GM23248 (cell line): ENCODE measurements at regions not wholly inside any gene's neighbourhood (a gene's known extent, or its start where the extent isn't known, plus 50 kb on each side); places are given as distances from the start of the nearest gene placed in this dataset.
A peak's percentile ranks its signal among the peaks of the same experiment; 100 is the strongest.

Experiments used
- DNase-seq: peaks from one replicate; pipeline ENCODE4 v3.0.0-alpha.2; 2015
- H2AFZ ChIP-seq: fragments of 200-600 bp; sonication (generic); 2 replicates; pipeline ENCODE4 v1.6.1; 2016; ENCODE audit warnings: antibody characterized with exemption
- H3F3A ChIP-seq: fragments of 200-600 bp; sonication (generic); 2 replicates; pipeline ENCODE4 v1.6.1; 2016; ENCODE audit warnings: mild to moderate bottlenecking, antibody characterized with exemption, mixed run types; ENCODE audit not compliant: insufficient read depth
- H3K27ac ChIP-seq: fragments of 200-600 bp; sonication (generic); 2 replicates; pipeline ENCODE4 v1.5.1; 2016; ENCODE audit warnings: mild to moderate bottlenecking
- H3K27me3 ChIP-seq: fragments of 200-600 bp; sonication (generic); replicated peaks from 2 replicates; pipeline ENCODE4 v1.6.1; 2016; ENCODE audit warnings: mild to moderate bottlenecking; ENCODE audit not compliant: insufficient read depth
- H3K36me3 ChIP-seq: fragments of 200-600 bp; sonication (generic); 2 replicates; pipeline ENCODE4 v1.6.1; 2016; ENCODE audit warnings: low read depth, mild to moderate bottlenecking
- H3K4me1 ChIP-seq: fragments of 200-600 bp; sonication (generic); 2 replicates; pipeline ENCODE4 v1.6.1; 2016; ENCODE audit warnings: mild to moderate bottlenecking; ENCODE audit not compliant: insufficient read depth
- H3K4me2 ChIP-seq: fragments of 200-600 bp; sonication (generic); one replicate; pipeline ENCODE4 v1.6.1; 2016; ENCODE audit warnings: mild to moderate bottlenecking; ENCODE audit not compliant: unreplicated experiment
- H3K4me3 ChIP-seq: fragments of 200-600 bp; sonication (generic); 2 replicates; pipeline ENCODE4 v1.5.1; 2016; ENCODE audit warnings: mild to moderate bottlenecking
- H3K79me2 ChIP-seq: fragments of 200-600 bp; sonication (generic); 2 replicates; pipeline ENCODE4 v1.6.1; 2016; ENCODE audit warnings: mild to moderate bottlenecking; ENCODE audit not compliant: insufficient read depth
- H3K9ac ChIP-seq: fragments of 200-600 bp; sonication (generic); 2 replicates; pipeline ENCODE4 v1.6.1; 2016; ENCODE audit warnings: mild to moderate bottlenecking
- H3K9me2 ChIP-seq: fragments of 200-600 bp; sonication (generic); 2 replicates; pipeline ENCODE4 v1.6.1; 2016; ENCODE audit warnings: mixed run types, mild to moderate bottlenecking, moderate library complexity; ENCODE audit not compliant: insufficient read depth
- H3K9me3 ChIP-seq: fragments of 200-600 bp; sonication (generic); one replicate; pipeline ENCODE4 v1.6.1; 2017; ENCODE audit warnings: low read depth
- H4K20me1 ChIP-seq: fragments of 200-600 bp; sonication (generic); 2 replicates; pipeline ENCODE4 v1.6.0; 2016; ENCODE audit not compliant: insufficient read depth
- EZH2 ChIP-seq: fragments of 200-600 bp; sonication (generic); IDR thresholded peaks from 2 replicates; pipeline ENCODE4 v1.6.1; 2018; ENCODE audit warnings: antibody characterized with exemption, mild to moderate bottlenecking; ENCODE audit not compliant: insufficient read depth, poor library complexity, severe bottlenecking
- EZH2phosphoT487 ChIP-seq: fragments of 200-600 bp; sonication (generic); IDR thresholded peaks from 2 replicates; pipeline ENCODE4 v1.6.1; 2018; ENCODE audit warnings: antibody characterized with exemption, moderate library complexity, mild to moderate bottlenecking, low read depth; ENCODE audit not compliant: insufficient read depth
- WGBS, 2 experiments: methylation state at CpG; one replicate each; pipeline ENCODE4 v1.1.6; 2015 to 2017; ENCODE audit warnings: low lambda C conversion rate in 2 of 2, low coverage in 1 of 2; ENCODE audit errors: missing lambda C conversion rate in 2 of 2; 5-methylcytosine and 5-hydroxymethylcytosine counted together
- in situ Hi-C: fragments of 300-500 bp; cut with MboI; formaldehyde crosslinking; loops from 2 replicates; pipeline ENCODE4 v1.15.0; 2020

GRCh38 chr1:13878021-13878420 is 178.0 kb downstream of the PRDM2 start:
- Histone ChIP-seq H3K27ac (no peak overlapping the region), H3K9me2 (no peaks in the 10 kb centered on the region), H3K4me2 (no peak overlapping the region), H3K9me3 (no peaks in the 10 kb centered on the region), H3K36me3 (no peaks in the 10 kb centered on the region), H3K79me2 (no peaks in the 10 kb centered on the region), H3K27me3 (no peaks in the 10 kb centered on the region), H3K9ac (no peak overlapping the region), H3F3A (no peaks in the 10 kb centered on the region), H3K4me1 (no peaks in the 10 kb centered on the region), H2AFZ (no peak overlapping the region), H3K4me3 (no peak overlapping the region), H4K20me1 (no peaks in the 10 kb centered on the region)
- WGBS, 2 experiments = 59 to 71% methylated on average over 7 of the region's 7 CpGs
- DNase-seq = no peak
- in situ Hi-C loops = no loop called here
- TF ChIP-seq EZH2phosphoT487 (no peak), EZH2 (no peak)

GRCh38 chr1:13878451-13878850 is 178.5 kb downstream of the PRDM2 start:
- H3K9me3 ChIP-seq = no peaks in the 10 kb centered on the region
- H2AFZ ChIP-seq = no peak overlapping the region
- 76 to 83% methylated on average over 9 of the region's 9 CpGs for WGBS, 2 experiments
- no peak for DNase-seq
- H3K79me2 ChIP-seq = no peaks in the 10 kb centered on the region
- H3F3A ChIP-seq = no peaks in the 10 kb centered on the region
- TF ChIP-seq EZH2phosphoT487 (no peak), EZH2 (no peak)
- no peaks in the 10 kb centered on the region for H3K36me3 ChIP-seq
- no peak overlapping the region for H3K4me2 ChIP-seq
- no peak overlapping the region for H3K4me3 ChIP-seq
- in situ Hi-C loops = no loop called here
- no peaks in the 10 kb centered on the region for H3K9me2 ChIP-seq
- H3K9ac ChIP-seq = no peak overlapping the region
- no peaks in the 10 kb centered on the region for H3K27me3 ChIP-seq
- H3K27ac ChIP-seq = no peak overlapping the region
- no peaks in the 10 kb centered on the region for H4K20me1 ChIP-seq
- H3K4me1 ChIP-seq = no peaks in the 10 kb centered on the region

- H4K20me1 ChIP-seq = no peaks in the 10 kb centered on the region
- no peaks in the 10 kb centered on the region for H3K9me3 ChIP-seq
- H3K4me1 ChIP-seq = no peaks in the 10 kb centered on the region
- H2AFZ ChIP-seq = no peak overlapping the region
- TF ChIP-seq EZH2 (no peak), EZH2phosphoT487 (no peak)
- no peak overlapping the region for H3K4me2 ChIP-seq
- 58 to 61% methylated on average over 4 to 5 of the region's 5 CpGs for WGBS, 2 experiments
- H3K9me2 ChIP-seq = no peaks in the 10 kb centered on the region
- H3K4me3 ChIP-seq = no peak overlapping the region
- H3K79me2 ChIP-seq = no peaks in the 10 kb centered on the region
- no peaks in the 10 kb centered on the region for H3K36me3 ChIP-seq
- in situ Hi-C loops = no loop called here
- no peaks in the 10 kb centered on the region for H3F3A ChIP-seq
- no peak overlapping the region for H3K27ac ChIP-seq
- peaks cover 7% of the 10 kb centered on the region; the same call in 1 of the 2 replicates for H3K27me3 ChIP-seq
- no peak overlapping the region for H3K9ac ChIP-seq
- peak; percentile 41 for DNase-seq
These were observed 181.5 kb downstream of the PRDM2 start for GRCh38 chr1:13881385-13882088.

GRCh38 chr1:13888351-13888986 is 188.5 kb downstream of the PRDM2 start:
- no peak overlapping the region for H3K9ac ChIP-seq
- in situ Hi-C loops = no loop called here
- H2AFZ ChIP-seq = no peak overlapping the region
- H3K4me3 ChIP-seq = no peak overlapping the region
- no peak for DNase-seq
- TF ChIP-seq EZH2phosphoT487 = no peak
- no peak for TF ChIP-seq EZH2
- H3K9me3 ChIP-seq = no peaks in the 10 kb centered on the region
- H4K20me1 ChIP-seq = no peaks in the 10 kb centered on the region
- WGBS, 2 experiments = 61 to 65% methylated on average over 10 of the region's 10 CpGs
- no peaks in the 10 kb centered on the region for H3K9me2 ChIP-seq
- H3K27ac ChIP-seq = no peak overlapping the region
- no peak overlapping the region for H3K4me2 ChIP-seq
- H3K79me2 ChIP-seq = no peaks in the 10 kb centered on the region
- no peaks in the 10 kb centered on the region for H3F3A ChIP-seq
- no peaks in the 10 kb centered on the region for H3K36me3 ChIP-seq
- H3K27me3 ChIP-seq = peaks cover 24% of the 10 kb centered on the region
- H3K4me1 ChIP-seq = no peaks in the 10 kb centered on the region
